ENCODE measurements at regions not wholly inside any gene's neighbourhood (a gene's known extent, or its start where the extent isn't known, plus 50 kb on each side); places are given as distances from the start of the nearest gene placed in this dataset.

DNA sequence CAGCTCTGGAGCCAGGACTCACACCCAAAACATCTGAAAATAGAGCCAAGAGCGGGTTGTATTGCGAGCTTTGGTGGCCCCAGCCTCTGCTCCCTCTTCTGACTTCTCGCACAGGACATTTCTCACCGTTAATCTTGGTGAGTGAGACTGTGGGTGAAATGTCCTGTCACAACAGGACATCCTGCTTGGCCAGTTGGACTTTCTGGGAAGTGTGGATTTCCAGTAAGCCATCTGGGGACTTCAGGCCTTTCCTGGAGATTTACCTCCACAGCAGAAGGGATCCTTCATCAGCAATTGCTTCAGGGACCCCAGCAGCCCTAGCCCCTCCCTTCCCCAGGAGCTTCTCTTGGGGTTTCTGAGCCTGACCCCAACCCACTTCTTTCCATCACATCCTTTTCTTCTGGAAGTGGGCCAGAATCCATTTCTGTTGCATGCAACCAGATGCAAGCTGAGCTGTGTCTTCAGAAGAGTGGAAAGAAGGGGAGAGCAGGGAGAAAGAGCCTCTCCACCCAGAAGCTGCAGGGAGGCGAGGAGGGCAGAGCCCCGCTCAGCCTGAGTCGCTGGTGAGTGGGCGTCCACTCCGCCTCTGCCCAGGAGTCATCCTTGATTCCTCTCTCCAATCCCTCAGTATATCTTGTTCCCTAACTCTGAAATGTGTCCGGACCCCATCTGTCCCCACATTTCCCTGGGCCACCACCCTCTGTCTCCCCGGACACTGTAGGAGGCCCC is 50.3 kb upstream of the GADD45G start:
- H3K36me3 Mint-ChIP-seq (ENCODE audit: low read depth) = no peaks in the 10 kb centered on the region
- Histone ChIP-seq H3K27ac (ENCODE audit: low read depth, low read length) (no peak overlapping the region), H3K4me3 (ENCODE audit: low read length) (no peak overlapping the region), H3K9ac (ENCODE audit: extremely low read depth, low read length, poor library complexity, severe bottlenecking) (no peak overlapping the region), H3K27me3 (ENCODE audit: control insufficient read depth, insufficient read depth, low read length, poor library complexity, severe bottlenecking) (no peaks in the 10 kb centered on the region), H3K36me3 (ENCODE audit: control insufficient read depth, insufficient read depth, low read length) (no peaks in the 10 kb centered on the region), H3K9me3 (ENCODE audit: control insufficient read depth, low read length) (no peaks in the 10 kb centered on the region), H3K4me1 (ENCODE audit: control insufficient read depth, insufficient read depth, low read length) (no peaks in the 10 kb centered on the region)
- no peak overlapping the region for H3K4me3 Mint-ChIP-seq
- H3K9me3 Mint-ChIP-seq = no peaks in the 10 kb centered on the region
- DNase-seq = no peak
- no peaks in the 10 kb centered on the region for H3K27me3 Mint-ChIP-seq (ENCODE audit: insufficient read depth)
- WGBS, 2 experiments (ENCODE audit: insufficient coverage in 1 of 2, insufficient read length in 1 of 2) = 88 to 91% methylated on average over 11 of the region's 11 CpGs
- peaks cover 13% of the 10 kb centered on the region for H3K4me1 Mint-ChIP-seq
- TF ChIP-seq, protein P1, sequence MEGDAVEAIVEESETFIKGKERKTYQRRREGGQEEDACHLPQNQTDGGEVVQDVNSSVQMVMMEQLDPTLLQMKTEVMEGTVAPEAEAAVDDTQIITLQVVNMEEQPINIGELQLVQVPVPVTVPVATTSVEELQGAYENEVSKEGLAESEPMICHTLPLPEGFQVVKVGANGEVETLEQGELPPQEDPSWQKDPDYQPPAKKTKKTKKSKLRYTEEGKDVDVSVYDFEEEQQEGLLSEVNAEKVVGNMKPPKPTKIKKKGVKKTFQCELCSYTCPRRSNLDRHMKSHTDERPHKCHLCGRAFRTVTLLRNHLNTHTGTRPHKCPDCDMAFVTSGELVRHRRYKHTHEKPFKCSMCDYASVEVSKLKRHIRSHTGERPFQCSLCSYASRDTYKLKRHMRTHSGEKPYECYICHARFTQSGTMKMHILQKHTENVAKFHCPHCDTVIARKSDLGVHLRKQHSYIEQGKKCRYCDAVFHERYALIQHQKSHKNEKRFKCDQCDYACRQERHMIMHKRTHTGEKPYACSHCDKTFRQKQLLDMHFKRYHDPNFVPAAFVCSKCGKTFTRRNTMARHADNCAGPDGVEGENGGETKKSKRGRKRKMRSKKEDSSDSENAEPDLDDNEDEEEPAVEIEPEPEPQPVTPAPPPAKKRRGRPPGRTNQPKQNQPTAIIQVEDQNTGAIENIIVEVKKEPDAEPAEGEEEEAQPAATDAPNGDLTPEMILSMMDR (conservative IDR thresholded peaks at IDR 0.05) = no peak
- no peak overlapping the region for H3K27ac Mint-ChIP-seq

DNA sequence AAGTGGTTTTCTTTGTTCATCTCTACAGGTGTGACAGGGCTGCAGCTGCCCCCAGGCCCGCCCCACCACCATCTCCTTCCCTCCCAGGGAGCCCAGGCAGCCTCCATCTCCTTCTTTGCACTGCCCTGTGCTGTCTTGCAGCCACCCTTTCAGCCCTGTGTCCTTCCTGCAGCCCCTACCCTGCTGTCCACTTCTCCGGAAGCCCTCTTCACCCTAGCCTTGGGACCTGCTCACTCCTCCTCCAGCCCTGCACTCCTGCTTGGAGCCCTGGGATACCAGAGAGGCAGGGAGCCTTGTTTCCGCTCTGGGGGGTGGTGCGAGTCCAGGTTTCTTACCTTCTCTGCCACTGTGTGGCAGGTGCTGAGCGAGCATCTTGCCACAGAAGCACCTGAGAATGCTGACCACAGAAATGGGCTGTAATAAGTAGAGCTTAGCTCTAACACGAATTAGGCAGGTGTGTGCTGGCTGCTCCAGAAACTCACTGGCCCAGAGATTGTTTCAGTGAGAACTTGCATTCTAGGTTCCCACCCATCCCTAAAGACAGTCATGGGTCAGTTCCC is 51.3 kb upstream of the GADD45G start:
- no peak overlapping the region for H3K4me3 ChIP-seq (ENCODE audit: low read length)
- H3K9me3 ChIP-seq (ENCODE audit: control insufficient read depth, low read length) = no peaks in the 10 kb centered on the region

DNA sequence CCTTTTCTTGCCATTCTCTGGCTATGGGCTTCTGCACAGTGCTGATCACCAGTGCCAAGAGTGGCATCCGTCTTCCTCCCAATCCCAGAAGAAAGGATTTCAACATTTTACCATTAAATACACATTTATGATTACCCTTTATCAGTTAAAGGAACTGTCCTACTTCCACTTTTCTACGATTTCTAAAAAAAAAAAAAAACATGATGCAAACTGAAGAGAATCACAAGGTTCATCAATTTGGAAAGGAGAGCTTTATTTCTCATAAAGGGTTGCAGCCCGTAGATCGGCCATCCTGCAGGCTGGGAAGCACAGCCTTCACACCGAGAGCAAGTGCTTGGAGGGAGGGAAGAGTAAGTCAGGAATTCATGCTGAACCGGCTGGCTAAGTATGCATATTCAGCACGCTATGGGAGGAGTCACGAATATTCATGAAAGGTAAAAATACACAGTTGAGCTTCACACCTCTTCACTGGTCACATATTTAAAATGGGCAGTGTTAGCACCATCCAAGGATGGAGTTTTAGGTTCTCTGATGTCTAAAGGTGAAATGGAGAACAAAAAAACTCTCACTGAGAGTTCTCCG is 52.5 kb upstream of the SEMA4D start:
- no peak overlapping the region for H3K27ac ChIP-seq (ENCODE audit: low read depth, low read length)
- Mint-ChIP-seq H3K4me3 (no peak overlapping the region), H3K36me3 (ENCODE audit: low read depth) (no peaks in the 10 kb centered on the region), H3K27me3 (ENCODE audit: insufficient read depth) (no peaks in the 10 kb centered on the region), H3K27ac (no peak overlapping the region), H3K4me1 (peaks cover 13% of the 10 kb centered on the region), H3K9me3 (peaks cover 13% of the 10 kb centered on the region)
- DNase-seq = peak; percentile 48
- 76 to 83% methylated on average over 7 to 9 of the region's 9 CpGs for whole genome bisulfite sequencing, 2 experiments (ENCODE audit: insufficient coverage in 1 of 2, insufficient read length in 1 of 2)
- no peak overlapping the region for H3K9ac ChIP-seq (ENCODE audit: extremely low read depth, low read length, poor library complexity, severe bottlenecking)
- peaks cover 9% of the 10 kb centered on the region for H3K9me3 ChIP-seq (ENCODE audit: control insufficient read depth, low read length)
- no peaks in the 10 kb centered on the region for H3K36me3 ChIP-seq (ENCODE audit: control insufficient read depth, insufficient read depth, low read length)
- H3K4me1 ChIP-seq (ENCODE audit: control insufficient read depth, insufficient read depth, low read length) = no peaks in the 10 kb centered on the region
- no peak overlapping the region for H3K4me3 ChIP-seq (ENCODE audit: low read length)
- no peaks in the 10 kb centered on the region for H3K27me3 ChIP-seq (ENCODE audit: control insufficient read depth, insufficient read depth, low read length, poor library complexity, severe bottlenecking)
- TF ChIP-seq, protein P1 (conservative IDR thresholded peaks at IDR 0.05) = no peak

More for the DNA sequence above, 51.3 kb upstream of the GADD45G start:
- H3K27me3 ChIP-seq (ENCODE audit: control insufficient read depth, insufficient read depth, low read length, poor library complexity, severe bottlenecking) = no peaks in the 10 kb centered on the region
- no peak overlapping the region for H3K4me3 Mint-ChIP-seq
- no peak overlapping the region for H3K9ac ChIP-seq (ENCODE audit: extremely low read depth, low read length, poor library complexity, severe bottlenecking)
- peaks cover 13% of the 10 kb centered on the region for H3K4me1 Mint-ChIP-seq
- H3K4me1 ChIP-seq (ENCODE audit: control insufficient read depth, insufficient read depth, low read length) = no peaks in the 10 kb centered on the region
- TF ChIP-seq, protein P1 (conservative IDR thresholded peaks at IDR 0.05) = no peak
- no peaks in the 10 kb centered on the region for H3K36me3 Mint-ChIP-seq (ENCODE audit: low read depth)
- no peak for DNase-seq
- H3K9me3 Mint-ChIP-seq = no peaks in the 10 kb centered on the region
- H3K27ac ChIP-seq (ENCODE audit: low read depth, low read length) = no peak overlapping the region
- no peaks in the 10 kb centered on the region for H3K36me3 ChIP-seq (ENCODE audit: control insufficient read depth, insufficient read depth, low read length)
- H3K27ac Mint-ChIP-seq = no peak overlapping the region
- WGBS, 2 experiments (ENCODE audit: insufficient coverage in 1 of 2, insufficient read length in 1 of 2) = 86 to 89% methylated on average over 3 to 6 of the region's 6 CpGs
- no peaks in the 10 kb centered on the region for H3K27me3 Mint-ChIP-seq (ENCODE audit: insufficient read depth)

Data from endodermal cell (in vitro differentiated cells).